Stomach (tissue), 8 donors: ENCODE measurements at regions not wholly inside any gene's neighbourhood (a gene's known extent, or its start where the extent isn't known, plus 50 kb on each side); places are given as distances from the start of the nearest gene placed in this dataset.

Source experiments
- DNase-seq, 2 donors: peaks; one replicate each; pipeline versions ENCODE4 v3.0.0 to v3.0.0-alpha.2; 2013 to 2019
- H3K27ac ChIP-seq, 5 donors: fragments of 200-600 bp in 4 of 5; sonication (generic) in 4 of 5; one replicate each; pipeline ENCODE4 v1.5.1; 2013 to 2019; ENCODE audit warnings: mild to moderate bottlenecking in 1 of 5, moderate library complexity in 1 of 5
- H3K27me3 ChIP-seq, 3 donors: fragments of 200-600 bp; sonication (generic); one replicate each; pipeline ENCODE4 v1.5.1; 2017 to 2019; ENCODE audit warnings: mixed run types in 1 of 3
- H3K36me3 ChIP-seq, 4 donors: fragments of 200-600 bp; sonication (generic); 1 replicate in 3 of 4; 2 replicates in 1 of 4; pipeline ENCODE4 v1.5.1; 2016 to 2019
- H3K4me1 ChIP-seq, 4 donors: fragments of 200-600 bp; sonication (generic); one replicate each; pipeline ENCODE4 v1.5.1; 2016 to 2019
- H3K4me3 ChIP-seq, 4 donors: fragments of 200-600 bp; sonication (generic) in 3 of 4; one replicate each; pipeline ENCODE4 v1.5.1; 2016 to 2019; ENCODE audit warnings: mild to moderate bottlenecking in 1 of 4
- H3K9me3 ChIP-seq, 4 donors: fragments of 200-600 bp; sonication (generic); one replicate each; pipeline ENCODE4 v1.5.1; 2016 to 2019
- EP300 ChIP-seq: sonication (generic); formaldehyde crosslinking; IDR thresholded peaks from one replicate; pipeline ENCODE4 v1.6.1; 2017; ENCODE audit warnings: antibody characterized with exemption
- POLR2A ChIP-seq, 4 donors: fragments of 450-650 bp; IDR thresholded peaks; one replicate each; pipeline ENCODE4 v1.6.1; 2016; ENCODE audit warnings: antibody characterized with exemption in 4 of 4, control low read depth in 2 of 4, mild to moderate bottlenecking in 1 of 4, moderate library complexity in 1 of 4
- POLR2AphosphoS5 ChIP-seq, 3 donors: sonication (generic); formaldehyde crosslinking; IDR thresholded peaks; one replicate each; pipeline ENCODE4 v1.6.1; 2016; ENCODE audit warnings: antibody characterized with exemption in 3 of 3
- WGBS, 5 donors: extraction: QIAGEN DNeasy Blood & Tissue Kit in 3 of 5; methylation state at CpG; one replicate each; pipeline versions ENCODE4 v1.1.5 to v1.1.7; 2013 to 2018; 5-methylcytosine and 5-hydroxymethylcytosine counted together
- intact Hi-C: fragments of 100-400 bp; cut with DNase I; formaldehyde crosslinking; loops from one replicate; pipeline ENCODE4 v1.15.1; 2023; ENCODE audit warnings: low total_unique reads
- TF ChIP-seq, protein P1 (sequence below), 7 experiments: fragments of 450-650 bp in 4 of 7; fragments of 200-600 bp in 3 of 7; sonication (generic) in 3 of 7; IDR thresholded peaks; one replicate each; pipeline ENCODE4 v1.5.1; 2016 to 2019; ENCODE audit warnings: antibody characterized with exemption in 7 of 7, control low read depth in 2 of 7, mild to moderate bottlenecking in 1 of 7
- donor health status: healthy with polysubstance abuse.
- donor health status: Bipolar disorder and iron deficiency.
- donor health status: healthy.

DNA sequence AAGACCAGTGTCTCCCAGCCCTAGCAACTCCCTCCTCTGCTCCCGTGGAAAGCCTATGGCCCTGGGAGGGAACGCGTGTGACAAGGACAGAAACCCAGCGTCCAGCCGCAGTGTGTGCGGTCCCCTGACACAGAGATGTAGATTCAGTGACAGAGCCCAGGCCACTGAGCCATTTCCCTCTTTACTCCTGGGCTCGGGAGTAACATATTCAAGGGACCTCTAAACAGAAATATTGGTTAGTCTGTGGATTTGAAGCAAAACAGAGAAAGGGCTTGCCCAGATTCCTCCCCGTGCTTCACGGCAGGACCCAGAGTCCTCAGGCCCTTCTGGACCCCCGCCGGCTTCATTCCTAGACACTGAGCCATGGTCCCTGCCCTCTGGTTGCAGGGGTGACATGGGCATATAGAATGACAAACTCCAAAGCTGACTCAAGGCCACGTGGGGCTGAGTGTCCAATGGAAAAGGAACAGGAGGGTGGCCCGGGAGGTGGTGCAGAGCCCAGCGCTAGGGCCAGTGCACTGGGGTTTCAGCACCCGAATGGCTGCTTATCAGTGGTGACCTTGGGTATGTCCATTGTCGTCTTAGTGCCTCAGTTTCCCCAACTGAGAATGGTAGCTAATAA is 248.2 kb downstream of the QKI start:
- Histone ChIP-seq H3K36me3 (no peaks in the 10 kb centered on the region), H3K27me3 (no peaks in the 10 kb centered on the region), H3K4me3 (no peak overlapping the region), H3K27ac (no peak overlapping the region), H3K9me3 (no peaks in the 10 kb centered on the region), H3K4me1 (peaks cover 0 to 8% (median 0%) of the 10 kb centered on the region in 4 donors)
- WGBS, 5 donors, result 88 to 92% (median 90%) methylated on average over 12 to 16 of the region's 16 CpGs
- no peak for TF ChIP-seq POLR2AphosphoS5 (IDR thresholded peaks at IDR 0.05)
- no peak for TF ChIP-seq POLR2A (IDR thresholded peaks at IDR 0.05)
- TF ChIP-seq, protein P1, sequence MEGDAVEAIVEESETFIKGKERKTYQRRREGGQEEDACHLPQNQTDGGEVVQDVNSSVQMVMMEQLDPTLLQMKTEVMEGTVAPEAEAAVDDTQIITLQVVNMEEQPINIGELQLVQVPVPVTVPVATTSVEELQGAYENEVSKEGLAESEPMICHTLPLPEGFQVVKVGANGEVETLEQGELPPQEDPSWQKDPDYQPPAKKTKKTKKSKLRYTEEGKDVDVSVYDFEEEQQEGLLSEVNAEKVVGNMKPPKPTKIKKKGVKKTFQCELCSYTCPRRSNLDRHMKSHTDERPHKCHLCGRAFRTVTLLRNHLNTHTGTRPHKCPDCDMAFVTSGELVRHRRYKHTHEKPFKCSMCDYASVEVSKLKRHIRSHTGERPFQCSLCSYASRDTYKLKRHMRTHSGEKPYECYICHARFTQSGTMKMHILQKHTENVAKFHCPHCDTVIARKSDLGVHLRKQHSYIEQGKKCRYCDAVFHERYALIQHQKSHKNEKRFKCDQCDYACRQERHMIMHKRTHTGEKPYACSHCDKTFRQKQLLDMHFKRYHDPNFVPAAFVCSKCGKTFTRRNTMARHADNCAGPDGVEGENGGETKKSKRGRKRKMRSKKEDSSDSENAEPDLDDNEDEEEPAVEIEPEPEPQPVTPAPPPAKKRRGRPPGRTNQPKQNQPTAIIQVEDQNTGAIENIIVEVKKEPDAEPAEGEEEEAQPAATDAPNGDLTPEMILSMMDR (IDR thresholded peaks at IDR 0.05), result no peak
- no peak for TF ChIP-seq EP300
- intact Hi-C loops, result no loop called here
- DNase-seq, result no peak

DNA sequence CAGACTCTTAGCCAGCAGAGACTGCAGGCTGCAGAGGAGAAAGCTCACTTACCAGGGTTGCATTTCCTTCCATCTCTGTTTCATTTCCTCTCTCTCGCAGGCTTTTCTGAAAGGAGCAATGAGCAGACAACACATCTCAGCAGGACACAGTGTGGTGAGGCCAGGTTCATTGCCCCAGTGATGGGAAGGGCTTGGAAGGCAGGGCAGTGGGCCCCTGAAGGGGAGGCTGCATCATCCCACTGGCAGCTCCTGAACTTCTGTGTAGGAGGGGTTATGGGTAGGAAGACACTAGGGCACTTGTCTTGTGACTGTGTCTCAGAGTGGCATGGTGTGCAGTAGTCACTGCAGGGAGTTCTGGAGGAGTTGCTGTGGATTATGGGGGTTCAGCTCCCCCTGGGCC is 246.8 kb downstream of the QKI start:
- 56 to 82% (median 62%) methylated on average over 1 of the region's 1 CpG for WGBS, 5 donors
- no peak for DNase-seq
- H3K27ac ChIP-seq, result no peak overlapping the region
- H3K27me3 ChIP-seq, result no peaks in the 10 kb centered on the region
- no peaks in the 10 kb centered on the region for H3K9me3 ChIP-seq
- intact Hi-C loops, result no loop called here
- no peak for TF ChIP-seq POLR2AphosphoS5 (IDR thresholded peaks at IDR 0.05)
- no peak for TF ChIP-seq EP300
- TF ChIP-seq POLR2A (IDR thresholded peaks at IDR 0.05), result no peak
- TF ChIP-seq, protein P1 (IDR thresholded peaks at IDR 0.05), result no peak
- H3K4me3 ChIP-seq, result no peak overlapping the region
- H3K4me1 ChIP-seq, result no peaks in the 10 kb centered on the region
- no peaks in the 10 kb centered on the region for H3K36me3 ChIP-seq

DNA sequence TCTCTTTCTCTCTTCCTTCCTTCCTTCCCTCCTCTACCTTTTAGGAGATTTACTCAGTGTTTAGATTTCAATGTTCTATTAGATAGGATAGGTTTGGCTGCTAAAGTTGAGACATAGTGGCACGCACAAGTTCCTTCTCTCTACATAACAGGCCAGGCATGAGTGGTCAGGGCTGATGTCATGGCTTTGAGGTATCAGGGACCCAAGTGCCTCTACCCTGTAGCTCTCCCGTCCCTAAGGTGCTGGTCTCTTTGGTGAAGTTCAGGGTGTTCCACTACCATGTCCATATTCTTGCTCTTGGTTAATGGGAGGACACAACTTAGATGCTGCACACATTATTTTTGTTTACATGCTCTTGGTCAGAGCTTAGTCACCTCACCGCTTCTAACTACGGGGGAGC is 245.3 kb downstream of the QKI start:
- Histone ChIP-seq H3K27me3 (no peaks in the 10 kb centered on the region), H3K27ac (no peak overlapping the region), H3K36me3 (no peaks in the 10 kb centered on the region), H3K4me1 (no peaks in the 10 kb centered on the region), H3K9me3 (no peaks in the 10 kb centered on the region), H3K4me3 (no peak overlapping the region)
- WGBS, 5 donors, result 85 to 95% (median 90%) methylated on average over 4 of the region's 4 CpGs
- TF ChIP-seq, protein P1 (IDR thresholded peaks at IDR 0.05), result no peak
- no peak for TF ChIP-seq POLR2A (IDR thresholded peaks at IDR 0.05)
- TF ChIP-seq POLR2AphosphoS5 (IDR thresholded peaks at IDR 0.05), result no peak
- no peak for TF ChIP-seq EP300
- no peak for DNase-seq
- intact Hi-C loops, result no loop called here

DNA sequence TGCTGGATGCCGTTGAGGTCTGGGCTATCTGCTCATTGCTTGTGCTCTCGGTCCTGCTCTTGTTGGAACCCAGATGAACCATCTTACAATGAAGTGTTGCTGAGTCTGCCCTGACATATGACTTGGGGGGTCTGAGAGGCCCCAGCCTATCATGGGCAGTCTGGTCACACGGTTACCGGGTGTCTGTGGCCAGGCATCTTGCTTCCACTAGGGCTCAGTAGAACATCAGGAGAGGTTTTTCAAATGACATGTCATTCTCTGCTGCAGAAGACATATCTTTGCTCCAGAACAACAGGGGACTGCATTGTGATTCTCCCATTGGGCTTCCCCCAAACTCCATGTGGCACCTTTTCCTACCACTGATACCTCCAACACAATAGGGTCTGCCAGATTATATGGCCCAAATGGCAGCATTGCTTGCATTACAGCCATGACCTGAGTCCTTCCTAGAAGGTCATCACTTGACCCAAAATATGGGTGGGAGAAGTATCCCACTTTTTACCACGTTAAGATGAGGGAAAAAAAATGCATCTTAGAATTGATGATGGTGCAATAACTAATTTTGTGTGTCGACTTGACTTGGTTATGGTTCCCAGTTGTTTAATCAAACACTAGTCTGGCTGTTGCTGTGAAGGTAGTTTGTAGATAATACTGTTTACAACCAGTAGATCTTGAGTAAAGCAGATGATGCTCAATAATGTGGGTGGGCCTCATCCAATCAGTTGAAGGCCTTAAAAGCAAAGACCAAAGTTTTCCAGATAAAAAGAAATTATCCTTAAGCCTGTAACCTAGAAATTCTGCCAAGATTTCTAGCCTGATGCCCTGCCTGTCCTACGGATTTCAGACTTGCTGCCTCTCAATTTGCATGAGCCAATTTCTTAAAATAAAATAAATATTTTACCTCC is 241.0 kb downstream of the QKI start:
- intact Hi-C loops, result no loop called here
- Histone ChIP-seq H3K4me3 (no peak overlapping the region), H3K27ac (no peak overlapping the region), H3K4me1 (no peaks in the 10 kb centered on the region), H3K27me3 (no peaks in the 10 kb centered on the region), H3K9me3 (no peaks in the 10 kb centered on the region), H3K36me3 (no peaks in the 10 kb centered on the region)
- DNase-seq, result no peak
- TF ChIP-seq EP300, result no peak
- WGBS, 5 donors, result 77 to 85% (median 85%) methylated on average over 7 of the region's 7 CpGs
